ENCODE measurements at regions not wholly inside any gene's neighbourhood (a gene's known extent, or its start where the extent isn't known, plus 50 kb on each side); places are given as distances from the start of the nearest gene placed in this dataset.

DNA sequence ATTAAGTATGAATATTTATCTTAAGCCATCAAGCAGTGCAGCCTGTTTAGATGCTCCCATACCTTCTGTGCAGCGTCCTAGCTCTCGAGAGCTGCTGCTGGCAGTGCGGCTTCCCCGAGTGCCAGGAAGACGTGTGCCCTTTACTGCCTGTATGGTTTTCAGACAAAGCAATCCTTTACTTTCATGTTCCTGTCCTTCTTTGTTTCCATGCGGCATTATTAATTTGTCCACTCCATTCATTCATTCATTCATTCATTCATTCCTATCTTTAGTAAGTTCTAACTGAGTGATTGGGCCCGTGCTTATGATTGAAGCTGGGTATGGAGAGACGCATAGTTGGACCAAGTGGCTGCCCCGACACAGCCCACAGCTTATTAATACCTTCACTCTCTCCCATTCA, 446.6 kb upstream of the HNRNPA3 start:
- H3K4me3 Mint-ChIP-seq, result no peak overlapping the region
- H3K27ac Mint-ChIP-seq, result no peak overlapping the region
- H3K36me3 Mint-ChIP-seq (ENCODE audit: low read depth), result no peaks in the 10 kb centered on the region
- no peaks in the 10 kb centered on the region for H3K4me1 Mint-ChIP-seq (ENCODE audit: low read depth)
- no peak for DNase-seq
- no peaks in the 10 kb centered on the region; the same call in 1 of the 2 replicates for H3K9me3 Mint-ChIP-seq
- peaks cover 2% of the 10 kb centered on the region; the same call in 1 of the 2 replicates for H3K27me3 Mint-ChIP-seq (ENCODE audit: insufficient read depth)
- no peak for TF ChIP-seq CTCF (IDR thresholded peaks at IDR 0.05)

DNA sequence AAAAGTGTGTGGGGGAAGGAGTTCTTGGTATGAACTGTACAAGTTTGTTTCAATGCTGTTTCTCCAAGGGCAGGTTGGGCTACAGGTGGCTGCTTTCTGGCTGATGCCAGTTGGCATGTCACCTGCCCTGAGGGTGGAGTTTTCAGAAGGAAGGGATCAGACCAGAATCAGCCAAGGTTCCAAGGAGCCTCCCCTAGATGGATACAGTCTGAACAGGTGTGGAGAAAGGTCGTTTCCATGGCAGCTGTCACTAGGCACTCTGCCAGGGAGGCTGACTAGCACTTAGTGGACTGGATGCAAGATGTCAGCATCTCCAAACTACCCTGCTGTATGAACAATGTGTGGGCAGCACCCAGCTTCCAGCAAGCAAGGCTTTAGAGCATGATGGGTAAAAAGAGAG, 444.4 kb upstream of the HNRNPA3 start:
- no peak overlapping the region for H3K4me3 Mint-ChIP-seq
- no peak overlapping the region for H3K27ac Mint-ChIP-seq
- no peaks in the 10 kb centered on the region for H3K36me3 Mint-ChIP-seq (ENCODE audit: low read depth)
- peaks cover 19% of the 10 kb centered on the region for H3K9me3 Mint-ChIP-seq
- no peaks in the 10 kb centered on the region for H3K4me1 Mint-ChIP-seq (ENCODE audit: low read depth)
- no peak for TF ChIP-seq CTCF (IDR thresholded peaks at IDR 0.05)
- H3K27me3 Mint-ChIP-seq (ENCODE audit: insufficient read depth), result peaks cover 2% of the 10 kb centered on the region; the same call in 1 of the 2 replicates
- no peak for DNase-seq

GRCh38 chr2:176769021-176769420, 443.6 kb upstream of the HNRNPA3 start:
- H3K4me3 Mint-ChIP-seq, result no peak overlapping the region
- no peaks in the 10 kb centered on the region for H3K4me1 Mint-ChIP-seq (ENCODE audit: low read depth)
- DNase-seq, result no peak
- peaks cover 2% of the 10 kb centered on the region; the same call in 1 of the 2 replicates for H3K27me3 Mint-ChIP-seq (ENCODE audit: insufficient read depth)
- no peak overlapping the region for H3K27ac Mint-ChIP-seq
- peaks cover 27% of the 10 kb centered on the region for H3K9me3 Mint-ChIP-seq
- no peaks in the 10 kb centered on the region for H3K36me3 Mint-ChIP-seq (ENCODE audit: low read depth)
- no peak for TF ChIP-seq CTCF (IDR thresholded peaks at IDR 0.05)

GRCh38 chr2:176769499-176770370, 442.9 kb upstream of the HNRNPA3 start:
- no peak for DNase-seq
- Mint-ChIP-seq H3K9me3 (peaks cover 31% of the 10 kb centered on the region), H3K4me3 (no peak overlapping the region), H3K27ac (no peak overlapping the region), H3K36me3 (ENCODE audit: low read depth) (no peaks in the 10 kb centered on the region), H3K4me1 (ENCODE audit: low read depth) (no peaks in the 10 kb centered on the region), H3K27me3 (ENCODE audit: insufficient read depth) (peaks cover 2% of the 10 kb centered on the region; the same call in 1 of the 2 replicates)
- TF ChIP-seq CTCF (IDR thresholded peaks at IDR 0.05), result no peak

- H3K4me3 Mint-ChIP-seq, result no peak overlapping the region
- H3K27me3 Mint-ChIP-seq (ENCODE audit: insufficient read depth), result no peaks in the 10 kb centered on the region; the same call in 1 of the 2 replicates
- no peak overlapping the region for H3K27ac Mint-ChIP-seq
- H3K36me3 Mint-ChIP-seq (ENCODE audit: low read depth), result no peaks in the 10 kb centered on the region
- no peaks in the 10 kb centered on the region for H3K4me1 Mint-ChIP-seq (ENCODE audit: low read depth)
- no peak for TF ChIP-seq CTCF (IDR thresholded peaks at IDR 0.05)
- H3K9me3 Mint-ChIP-seq, result peaks cover 31% of the 10 kb centered on the region
- no peak for DNase-seq
These were observed 439.8 kb upstream of the HNRNPA3 start for GRCh38 chr2:176772816-176773215.
